PC-9 (cell line): ENCODE measurements at regions not wholly inside any gene's neighbourhood (a gene's known extent, or its start where the extent isn't known, plus 50 kb on each side); places are given as distances from the start of the nearest gene placed in this dataset.

Experiments
- CTCF ChIP-seq: fragments of 200-600 bp; sonication (generic); conservative IDR thresholded peaks from 2 replicates; pipeline ENCODE4 v1.6.1; 2017; ENCODE audit warnings: mixed run types, antibody characterized with exemption, mild to moderate bottlenecking, moderate library complexity
- EZH2 ChIP-seq: fragments of 200-600 bp; sonication (generic); IDR thresholded peaks from 2 replicates; pipeline ENCODE4 v1.8.0; 2017; ENCODE audit warnings: antibody characterized with exemption, low read depth

- TF ChIP-seq CTCF (no peak), EZH2 (no peak)
Observed at GRCh38 chr15:77840991-77841775, 208.5 kb upstream of the LINGO1 start.
